Ishikawa (cell line): ENCODE measurements at regions not wholly inside any gene's neighbourhood (a gene's known extent, or its start where the extent isn't known, plus 50 kb on each side); places are given as distances from the start of the nearest gene placed in this dataset.

Experiments
- CREB1 ChIP-seq: IDR thresholded peaks from 2 replicates; pipeline ENCODE4 v1.6.1; 2012; ENCODE audit warnings: low read depth
- MAX ChIP-seq: IDR thresholded peaks from 2 replicates; pipeline ENCODE4 v1.6.1; 2012
- USF1 ChIP-seq: IDR thresholded peaks from 2 replicates; pipeline ENCODE4 v1.6.1; 2012

- TF ChIP-seq USF1: no peak
- no peak for TF ChIP-seq CREB1
- no peak for TF ChIP-seq MAX
Observed at GRCh38 chr5:96015709-96016108, 54.1 kb upstream of the ELL2 start.
